NCI-H2171 (cell line): ENCODE measurements at regions not wholly inside any gene's neighbourhood (a gene's known extent, or its start where the extent isn't known, plus 50 kb on each side); places are given as distances from the start of the nearest gene placed in this dataset.
A peak's percentile ranks its signal among the peaks of the same experiment; 100 is the strongest.
"Not testable (repeated sequence)": the region's sequence is repeated elsewhere in the genome, so short reads cannot be mapped to it uniquely, and the experiment has no call there.

Source experiments
- DNase-seq: peaks from one replicate; lab custom pipeline; 2025; lab: John Stamatoyannopoulos, UW

GRCh38 chr4:100340512-100341485 is 150.5 kb upstream of the DDIT4L start:
- DNase-seq: no peak

- no peak for DNase-seq
Measured at GRCh38 chr4:100339870-100340269, 149.6 kb upstream of the DDIT4L start.

GRCh38 chr4:100333491-100333890 is 143.2 kb upstream of the DDIT4L start:
- DNase-seq: not testable (repeated sequence)

- no peak for DNase-seq
Measured at GRCh38 chr4:100317032-100317864, 127.0 kb upstream of the DDIT4L start.

- DNase-seq: no peak
Measured at GRCh38 chr4:100314057-100314456, 123.8 kb upstream of the DDIT4L start.

- no peak for DNase-seq
Measured at GRCh38 chr4:100312615-100313350, 122.5 kb upstream of the DDIT4L start.

- DNase-seq: no peak
Measured at GRCh38 chr4:100311181-100311580, 120.9 kb upstream of the DDIT4L start.

GRCh38 chr4:100306018-100306417 is 115.8 kb upstream of the DDIT4L start:
- no peak for DNase-seq

GRCh38 chr4:100302061-100303026 is 112.1 kb upstream of the DDIT4L start:
- no peak for DNase-seq

- DNase-seq: no peak
Measured at GRCh38 chr4:100299046-100299840, 109.0 kb upstream of the DDIT4L start.

- no peak for DNase-seq
Measured at GRCh38 chr4:100295792-100296191, 105.5 kb upstream of the DDIT4L start.

- DNase-seq: no peak
Measured at GRCh38 chr4:100294356-100294755, 104.1 kb upstream of the DDIT4L start.

GRCh38 chr4:100290585-100290984 is 100.3 kb upstream of the DDIT4L start:
- no peak for DNase-seq

- no peak for DNase-seq
Measured at GRCh38 chr4:100289946-100290345, 99.7 kb upstream of the DDIT4L start.

- no peak for DNase-seq
Measured at GRCh38 chr4:100289530-100289888, 99.2 kb upstream of the DDIT4L start.

- DNase-seq: no peak
Measured at GRCh38 chr4:100288811-100289529, 98.7 kb upstream of the DDIT4L start.

- no peak for DNase-seq
Measured at GRCh38 chr4:100288161-100288560, 97.9 kb upstream of the DDIT4L start.

- DNase-seq: no peak
Measured at GRCh38 chr4:100287534-100287933, 97.3 kb upstream of the DDIT4L start.

GRCh38 chr4:100286636-100287035 is 96.4 kb upstream of the DDIT4L start:
- peak; percentile 43 for DNase-seq

- DNase-seq: no peak
Measured at GRCh38 chr4:100285121-100285520, 94.9 kb upstream of the DDIT4L start.
